ENCODE measurements at regions not wholly inside any gene's neighbourhood (a gene's known extent, or its start where the extent isn't known, plus 50 kb on each side); places are given as distances from the start of the nearest gene placed in this dataset.
A peak's percentile ranks its signal among the peaks of the same experiment; 100 is the strongest.

- Mint-ChIP-seq H3K27me3 (ENCODE audit: insufficient read depth, low read depth) (no peaks in the 10 kb centered on the region), H3K9me3 (no peaks in the 10 kb centered on the region), H3K4me3 (no peak overlapping the region), H3K4me1 (peaks cover 9% of the 10 kb centered on the region), H3K27ac (no peak overlapping the region), H3K36me3 (no peaks in the 10 kb centered on the region)
- no peaks in the 10 kb centered on the region for H3F3A ChIP-seq (ENCODE audit: low read depth)
- no peaks in the 10 kb centered on the region for H3K79me2 ChIP-seq (ENCODE audit: low read depth)
- no peak overlapping the region for H3K9ac ChIP-seq
- peaks cover 7% of the 10 kb centered on the region for H3K27me3 ChIP-seq
- no peak for TF ChIP-seq EZH2phosphoT487 (IDR thresholded peaks at IDR 0.05)
- no peak for TF ChIP-seq EZH2 (IDR thresholded peaks at IDR 0.05)
- TF ChIP-seq, protein P1, sequence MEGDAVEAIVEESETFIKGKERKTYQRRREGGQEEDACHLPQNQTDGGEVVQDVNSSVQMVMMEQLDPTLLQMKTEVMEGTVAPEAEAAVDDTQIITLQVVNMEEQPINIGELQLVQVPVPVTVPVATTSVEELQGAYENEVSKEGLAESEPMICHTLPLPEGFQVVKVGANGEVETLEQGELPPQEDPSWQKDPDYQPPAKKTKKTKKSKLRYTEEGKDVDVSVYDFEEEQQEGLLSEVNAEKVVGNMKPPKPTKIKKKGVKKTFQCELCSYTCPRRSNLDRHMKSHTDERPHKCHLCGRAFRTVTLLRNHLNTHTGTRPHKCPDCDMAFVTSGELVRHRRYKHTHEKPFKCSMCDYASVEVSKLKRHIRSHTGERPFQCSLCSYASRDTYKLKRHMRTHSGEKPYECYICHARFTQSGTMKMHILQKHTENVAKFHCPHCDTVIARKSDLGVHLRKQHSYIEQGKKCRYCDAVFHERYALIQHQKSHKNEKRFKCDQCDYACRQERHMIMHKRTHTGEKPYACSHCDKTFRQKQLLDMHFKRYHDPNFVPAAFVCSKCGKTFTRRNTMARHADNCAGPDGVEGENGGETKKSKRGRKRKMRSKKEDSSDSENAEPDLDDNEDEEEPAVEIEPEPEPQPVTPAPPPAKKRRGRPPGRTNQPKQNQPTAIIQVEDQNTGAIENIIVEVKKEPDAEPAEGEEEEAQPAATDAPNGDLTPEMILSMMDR (IDR thresholded peaks at IDR 0.05): no peak
- H3K36me3 ChIP-seq: no peaks in the 10 kb centered on the region
- no peaks in the 10 kb centered on the region for H3K4me1 ChIP-seq
- no peak overlapping the region for H3K27ac ChIP-seq
- no peak for DNase-seq (ENCODE audit: low spot score)
- H4K20me1 ChIP-seq (ENCODE audit: low read depth): no peaks in the 10 kb centered on the region
- H2AFZ ChIP-seq (replicated peaks): no peak overlapping the region
- H3K9me3 ChIP-seq (ENCODE audit: low read depth): no peaks in the 10 kb centered on the region
- H3K4me3 ChIP-seq: no peak overlapping the region
- H3K4me2 ChIP-seq: no peak overlapping the region
These were observed 72.8 kb downstream of the CAMK2N1 start for GRCh38 chr1:20413136-20413775.

DNA sequence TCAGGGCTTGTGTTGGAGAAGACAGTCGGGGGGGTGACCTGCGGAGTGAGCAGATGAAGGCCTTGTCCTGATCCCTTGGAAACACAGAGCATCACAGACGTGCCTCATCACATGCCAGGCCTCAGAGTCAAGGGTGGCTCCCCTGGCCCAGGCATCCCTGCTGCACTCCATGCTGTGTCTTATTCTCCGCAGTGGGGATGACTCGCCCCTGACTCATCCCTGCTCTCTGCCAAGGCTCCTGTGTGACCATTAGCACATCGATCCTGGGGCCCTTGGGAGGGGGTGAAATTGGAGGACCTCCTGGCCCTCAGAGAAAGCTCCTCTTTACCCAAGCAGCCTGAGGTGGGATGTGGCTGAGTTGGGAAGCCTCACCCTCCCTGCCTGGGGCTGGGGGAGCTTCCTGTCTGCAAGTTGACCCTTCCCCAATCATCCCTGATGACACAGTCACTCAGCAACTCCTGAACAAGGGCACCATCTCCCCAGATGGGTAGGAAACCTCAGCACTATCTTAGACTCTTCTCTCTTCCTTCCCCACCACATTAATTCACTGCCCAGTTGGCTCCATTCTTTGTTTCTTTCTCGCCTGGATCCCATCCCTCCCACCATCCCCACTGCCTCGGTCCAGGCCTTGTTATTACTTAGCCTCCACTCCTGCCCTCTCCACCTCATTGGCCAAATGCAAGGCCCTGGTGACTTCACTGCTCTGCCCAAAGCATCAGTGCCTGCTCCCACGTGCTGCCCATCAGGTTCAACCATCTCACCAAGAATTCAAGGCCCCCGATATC is 74.6 kb downstream of the CAMK2N1 start:
- no peaks in the 10 kb centered on the region for H3K27me3 Mint-ChIP-seq (ENCODE audit: insufficient read depth, low read depth)
- peaks cover 26% of the 10 kb centered on the region for H3K27me3 ChIP-seq

GRCh38 chr1:20410503-20410902 is 75.5 kb downstream of the CAMK2N1 start:
- no peak overlapping the region for H2AFZ ChIP-seq (replicated peaks)
- H3F3A ChIP-seq (ENCODE audit: low read depth): peaks cover 7% of the 10 kb centered on the region
- no peaks in the 10 kb centered on the region for H3K9me3 ChIP-seq (ENCODE audit: low read depth)
- no peak overlapping the region for H3K9ac ChIP-seq
- H3K36me3 Mint-ChIP-seq: no peaks in the 10 kb centered on the region
- no peak overlapping the region for H3K4me3 Mint-ChIP-seq
- no peak overlapping the region for H3K27ac ChIP-seq
- H3K27me3 ChIP-seq: peaks cover 34% of the 10 kb centered on the region
- H3K4me1 Mint-ChIP-seq: peaks cover 16% of the 10 kb centered on the region
- TF ChIP-seq EZH2 (IDR thresholded peaks at IDR 0.05): no peak
- TF ChIP-seq EZH2phosphoT487 (IDR thresholded peaks at IDR 0.05): no peak
- peak; percentile 47 for DNase-seq (ENCODE audit: low spot score)
- no peak overlapping the region for H3K27ac Mint-ChIP-seq
- H3K79me2 ChIP-seq (ENCODE audit: low read depth): no peaks in the 10 kb centered on the region
- H3K4me1 ChIP-seq: peaks cover 12% of the 10 kb centered on the region
- no peaks in the 10 kb centered on the region for H4K20me1 ChIP-seq (ENCODE audit: low read depth)
- H3K27me3 Mint-ChIP-seq (ENCODE audit: insufficient read depth, low read depth): peaks cover 2% of the 10 kb centered on the region
- no peaks in the 10 kb centered on the region for H3K9me3 Mint-ChIP-seq
- H3K36me3 ChIP-seq: no peaks in the 10 kb centered on the region
- no peak overlapping the region for H3K4me2 ChIP-seq
- no peak overlapping the region for H3K4me3 ChIP-seq

More for the DNA sequence above, 74.6 kb downstream of the CAMK2N1 start:
- no peaks in the 10 kb centered on the region for H3K36me3 ChIP-seq
- Mint-ChIP-seq H3K4me1 (peaks cover 9% of the 10 kb centered on the region), H3K9me3 (no peaks in the 10 kb centered on the region), H3K36me3 (no peaks in the 10 kb centered on the region), H3K4me3 (no peak overlapping the region), H3K27ac (no peak overlapping the region)
- H2AFZ ChIP-seq (replicated peaks): no peak overlapping the region
- H3K27ac ChIP-seq: no peak overlapping the region
- no peak overlapping the region for H3K4me3 ChIP-seq
- H3K4me2 ChIP-seq: no peak overlapping the region
- H3K9ac ChIP-seq: no peak overlapping the region
- TF ChIP-seq, protein P1 (IDR thresholded peaks at IDR 0.05): no peak
- TF ChIP-seq EZH2phosphoT487 (IDR thresholded peaks at IDR 0.05) (no peak), EZH2 (IDR thresholded peaks at IDR 0.05) (no peak)
- no peak for DNase-seq (ENCODE audit: low spot score)
- H3F3A ChIP-seq (ENCODE audit: low read depth): peaks cover 3% of the 10 kb centered on the region
- no peaks in the 10 kb centered on the region for H4K20me1 ChIP-seq (ENCODE audit: low read depth)
- peaks cover 4% of the 10 kb centered on the region for H3K4me1 ChIP-seq
- H3K79me2 ChIP-seq (ENCODE audit: low read depth): no peaks in the 10 kb centered on the region
- no peaks in the 10 kb centered on the region for H3K9me3 ChIP-seq (ENCODE audit: low read depth)

DNA sequence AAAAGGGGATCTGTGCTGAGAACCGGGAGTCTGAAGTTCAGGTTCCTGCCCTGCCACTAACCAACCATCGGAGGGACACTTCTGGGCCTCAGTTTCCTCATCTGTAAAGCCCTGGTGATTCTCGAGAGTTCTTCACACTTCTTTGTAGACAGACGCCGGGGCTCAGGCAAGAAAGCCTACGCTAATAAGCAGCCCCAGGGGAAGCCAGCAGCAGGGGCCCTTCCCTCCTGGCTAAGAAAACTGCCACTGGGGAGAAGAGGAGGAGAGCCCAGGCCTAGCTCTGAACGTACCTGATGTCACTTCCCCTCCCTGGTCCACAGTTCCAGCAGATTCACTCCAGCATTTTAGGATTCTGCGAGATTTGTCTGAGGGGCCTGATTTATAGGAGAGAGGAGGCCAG is 76.0 kb downstream of the CAMK2N1 start:
- Histone ChIP-seq H3K4me2 (no peak overlapping the region), H3K27me3 (peaks cover 39% of the 10 kb centered on the region), H2AFZ (replicated peaks) (no peak overlapping the region), H3K27ac (no peak overlapping the region), H3K36me3 (no peaks in the 10 kb centered on the region), H4K20me1 (ENCODE audit: low read depth) (no peaks in the 10 kb centered on the region), H3K4me3 (no peak overlapping the region), H3K9me3 (ENCODE audit: low read depth) (no peaks in the 10 kb centered on the region), H3K9ac (no peak overlapping the region), H3K4me1 (peaks cover 12% of the 10 kb centered on the region), H3F3A (ENCODE audit: low read depth) (peaks cover 7% of the 10 kb centered on the region), H3K79me2 (ENCODE audit: low read depth) (no peaks in the 10 kb centered on the region)
- no peak for TF ChIP-seq EZH2 (IDR thresholded peaks at IDR 0.05)
- TF ChIP-seq EZH2phosphoT487 (IDR thresholded peaks at IDR 0.05): no peak
- TF ChIP-seq, protein P1 (IDR thresholded peaks at IDR 0.05): no peak
- H3K36me3 Mint-ChIP-seq: no peaks in the 10 kb centered on the region
- peaks cover 2% of the 10 kb centered on the region for H3K27me3 Mint-ChIP-seq (ENCODE audit: insufficient read depth, low read depth)
- no peak for DNase-seq (ENCODE audit: low spot score)
- no peaks in the 10 kb centered on the region for H3K9me3 Mint-ChIP-seq
- no peak overlapping the region for H3K27ac Mint-ChIP-seq
- peaks cover 20% of the 10 kb centered on the region for H3K4me1 Mint-ChIP-seq
- no peak overlapping the region for H3K4me3 Mint-ChIP-seq
